GM19023 (cell line): ENCODE measurements at regions not wholly inside any gene's neighbourhood (a gene's known extent, or its start where the extent isn't known, plus 50 kb on each side); places are given as distances from the start of the nearest gene placed in this dataset.
"Not testable (repeated sequence)": the region's sequence is repeated elsewhere in the genome, so short reads cannot be mapped to it uniquely, and the experiment has no call there.

ENCODE experiments used
- ATAC-seq: cut with Tn5 transposase; IDR thresholded peaks from one replicate; pipeline ENCODE4 v1.9.1; 2021; ENCODE audit warnings: mild to moderate bottlenecking, moderate library complexity; ENCODE audit not compliant: unreplicated experiment

DNA sequence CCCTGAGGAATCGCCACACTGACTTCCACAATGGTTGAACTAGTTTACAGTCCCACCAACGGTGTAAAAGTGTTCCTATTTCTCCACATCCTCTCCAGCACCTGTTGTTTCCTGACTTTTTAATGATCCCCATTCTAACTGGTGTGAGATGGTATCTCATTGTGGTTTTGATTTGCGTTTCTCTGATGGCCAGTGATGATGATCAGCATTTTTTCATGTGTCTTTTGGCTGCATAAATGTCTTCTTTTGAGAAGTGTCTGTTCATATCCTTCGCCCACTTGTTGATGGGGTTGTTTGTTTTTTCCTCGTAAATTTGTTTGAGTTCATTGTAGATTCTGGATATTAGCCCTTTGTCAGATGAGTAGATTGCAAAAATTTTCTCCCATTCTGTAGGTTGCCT, 223.5 kb downstream of the MAF start:
- ATAC-seq, result not testable (repeated sequence)

DNA sequence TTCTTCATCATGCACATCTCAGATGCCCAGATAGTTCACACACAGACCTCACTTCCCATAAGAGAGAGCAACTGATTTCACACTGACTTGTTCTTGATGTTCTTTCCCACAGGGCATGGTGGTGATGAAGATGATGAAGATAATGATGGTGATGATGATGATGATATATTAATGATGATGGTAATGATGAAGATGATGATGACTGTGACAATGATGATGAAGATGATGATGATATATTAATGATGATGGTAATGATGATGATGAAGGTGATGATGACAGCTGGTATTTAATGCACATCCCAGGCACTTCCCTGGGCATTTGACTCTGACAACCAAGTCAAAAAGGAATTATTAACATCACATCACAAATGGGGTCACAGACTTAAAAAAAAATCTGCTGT, 225.2 kb downstream of the MAF start:
- no peak for ATAC-seq

- no peak for ATAC-seq
Observed at GRCh38 chr16:79372503-79373184, 227.9 kb downstream of the MAF start.

DNA sequence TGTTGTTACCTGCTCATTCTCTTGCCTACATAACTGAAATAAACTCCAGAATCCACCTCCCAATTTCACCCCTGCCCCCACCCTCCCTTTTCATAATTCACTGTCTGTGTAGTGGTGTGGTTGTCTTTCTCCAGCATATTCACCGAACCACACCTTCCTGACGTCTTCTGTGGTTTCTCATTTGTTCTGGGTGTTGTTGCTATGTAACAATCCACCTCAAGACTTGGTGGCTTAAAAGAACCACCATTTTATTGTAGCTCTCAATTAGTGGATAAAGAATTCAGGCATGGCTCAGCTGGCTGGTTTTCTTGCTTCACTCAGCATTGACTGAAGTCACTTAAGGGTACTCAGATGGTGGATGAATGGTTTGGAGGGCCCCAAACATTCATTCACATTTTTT, 229.8 kb downstream of the MAF start:
- no peak for ATAC-seq

DNA sequence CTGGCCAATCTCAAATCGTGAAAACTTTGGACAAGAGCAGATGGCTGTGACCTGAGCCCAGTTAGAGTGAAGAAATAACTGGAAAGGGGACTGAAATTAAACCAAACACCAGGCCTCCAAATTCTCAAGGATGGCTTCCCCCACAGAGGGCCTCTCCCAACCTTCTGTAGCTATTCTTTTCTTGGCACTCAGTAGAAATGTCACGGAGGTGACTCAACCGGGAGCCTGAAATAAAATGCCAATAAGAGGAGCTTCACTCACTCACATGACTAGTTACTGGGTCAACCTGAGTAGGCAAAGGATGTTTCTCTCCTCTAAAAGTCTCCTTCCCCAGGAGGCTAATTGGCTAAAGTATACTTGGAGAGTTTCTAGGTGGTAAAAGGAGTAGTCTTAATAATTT, 230.7 kb downstream of the MAF start:
- ATAC-seq, result no peak

GRCh38 chr16:79367822-79368221, 232.7 kb downstream of the MAF start:
- no peak for ATAC-seq

DNA sequence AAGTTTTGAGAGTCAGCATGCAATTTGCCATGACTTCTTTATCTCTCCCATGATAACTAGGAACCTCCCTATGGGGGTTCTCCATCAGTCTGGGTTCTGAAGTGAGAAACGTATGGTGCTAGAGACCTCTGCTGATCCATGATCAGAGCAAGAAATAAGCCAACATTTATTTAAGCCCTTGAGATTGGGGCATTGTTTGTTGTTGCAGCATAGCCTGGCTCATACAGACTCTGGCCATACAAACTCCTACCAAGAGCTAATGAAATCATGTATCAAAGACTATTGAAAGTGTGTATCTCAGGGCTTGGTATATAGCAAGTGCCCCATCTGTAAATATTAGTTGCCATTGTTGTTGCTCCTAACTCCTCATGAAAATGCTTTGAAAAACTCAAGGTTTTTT, 233.9 kb downstream of the MAF start:
- no peak for ATAC-seq

DNA sequence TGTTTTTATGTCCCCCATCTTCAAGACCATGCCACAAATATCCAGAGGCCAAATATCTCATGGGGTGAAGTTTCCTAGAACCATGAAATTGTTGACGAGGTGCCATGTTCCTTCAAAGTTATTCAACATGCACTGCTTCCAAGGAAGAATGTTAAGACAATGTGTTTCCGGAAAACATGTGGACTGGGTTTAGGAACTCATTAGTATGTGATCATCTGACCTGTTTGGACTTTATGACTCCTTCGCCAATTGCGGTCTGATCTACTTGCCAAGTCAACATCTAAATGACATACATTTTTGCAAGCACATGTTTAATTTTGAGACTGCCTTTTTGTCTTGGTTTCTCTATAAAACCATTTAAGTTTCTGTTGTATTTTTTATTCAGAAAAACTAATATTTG, 234.8 kb downstream of the MAF start:
- ATAC-seq, result no peak

DNA sequence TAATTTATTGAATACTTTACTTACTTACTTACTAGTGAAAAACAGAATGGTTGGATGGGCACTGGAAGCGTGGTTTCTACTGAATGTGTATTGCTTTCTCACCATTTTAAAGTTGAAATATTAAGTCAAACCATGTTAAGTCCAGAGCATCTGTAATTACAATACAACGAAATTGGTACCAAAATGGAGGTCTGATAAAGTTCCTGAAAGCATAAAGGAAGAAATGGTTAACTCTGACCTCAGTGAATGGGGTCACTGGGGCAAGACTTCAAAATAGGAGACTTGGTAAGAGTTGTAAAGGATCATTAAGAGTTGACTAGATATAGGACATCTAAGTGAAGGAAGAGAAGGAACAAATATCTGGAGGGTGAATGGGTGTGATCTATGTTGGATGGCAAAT, 237.1 kb downstream of the MAF start:
- no peak for ATAC-seq

- no peak for ATAC-seq
Observed at GRCh38 chr16:79363035-79363434, 237.5 kb downstream of the MAF start.

DNA sequence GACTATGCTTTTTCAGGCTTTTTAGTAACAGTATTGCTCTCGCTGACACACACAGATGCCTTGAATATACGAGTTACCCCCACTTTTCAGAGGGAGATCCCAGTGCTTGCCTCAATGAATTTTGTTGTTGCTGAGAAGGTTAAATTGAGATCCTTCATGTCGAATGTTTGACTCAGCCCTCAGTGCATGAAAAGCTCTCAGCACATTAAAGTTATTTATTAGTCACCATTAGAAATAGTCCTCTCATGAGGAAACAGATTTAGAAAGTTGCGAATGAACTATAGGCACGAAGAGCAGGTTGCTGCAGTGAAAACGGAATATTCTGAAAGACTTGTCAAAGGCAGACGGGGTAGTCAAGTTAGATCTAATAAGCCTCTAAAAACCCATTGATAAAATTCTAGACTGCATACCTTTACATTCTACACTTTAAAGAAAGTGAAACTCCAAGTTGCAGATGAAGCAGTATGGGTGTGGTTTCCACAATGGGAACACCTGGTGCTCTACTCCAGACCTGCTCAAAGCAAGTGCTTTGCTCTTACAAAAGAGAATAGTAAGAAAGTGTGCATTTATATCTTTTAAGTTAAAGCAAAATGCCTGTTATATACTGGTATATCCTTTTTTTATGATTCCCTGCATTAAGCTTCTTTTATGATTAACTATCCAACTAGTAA, 238.1 kb downstream of the MAF start:
- ATAC-seq, result no peak

GRCh38 chr16:79361132-79361751, 239.3 kb downstream of the MAF start:
- no peak for ATAC-seq

DNA sequence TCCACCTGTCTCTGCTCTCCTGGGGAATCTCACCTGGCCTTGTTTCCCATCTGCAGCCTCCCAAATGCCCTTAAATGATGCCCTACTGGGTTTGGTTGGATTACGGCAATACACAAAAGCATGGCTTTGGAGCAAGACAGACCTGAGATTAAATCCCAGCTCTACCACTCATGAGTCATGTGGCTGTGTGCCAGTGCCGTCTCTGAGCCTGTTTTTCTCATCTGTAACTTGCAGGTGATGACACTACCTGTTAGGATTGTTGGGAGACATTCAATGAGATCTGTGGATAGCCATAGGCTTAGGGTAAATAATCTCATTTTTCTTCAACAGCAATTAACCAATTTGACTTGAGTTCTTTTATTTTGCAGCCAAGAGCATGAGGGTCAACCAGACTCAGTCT, 240.3 kb downstream of the MAF start:
- ATAC-seq, result no peak

DNA sequence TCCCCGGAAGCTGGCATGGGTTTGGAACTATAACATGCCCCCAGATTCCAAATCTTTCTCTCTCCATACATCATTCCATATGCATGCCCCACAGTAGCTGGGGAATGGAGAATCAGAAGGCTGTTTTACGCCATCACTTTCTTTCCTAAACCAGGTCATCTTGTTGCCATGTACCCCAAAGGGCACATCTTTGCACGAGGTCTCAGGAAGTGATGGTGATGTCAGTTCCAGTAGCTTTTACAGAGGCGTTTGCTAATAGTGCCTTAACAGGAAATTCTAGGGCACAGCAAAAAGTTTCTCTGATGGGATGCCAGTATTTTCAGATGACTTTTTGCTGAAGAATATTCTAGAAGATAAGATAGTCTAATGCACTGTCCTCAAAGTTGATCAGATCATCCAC, 241.5 kb downstream of the MAF start:
- no peak for ATAC-seq

DNA sequence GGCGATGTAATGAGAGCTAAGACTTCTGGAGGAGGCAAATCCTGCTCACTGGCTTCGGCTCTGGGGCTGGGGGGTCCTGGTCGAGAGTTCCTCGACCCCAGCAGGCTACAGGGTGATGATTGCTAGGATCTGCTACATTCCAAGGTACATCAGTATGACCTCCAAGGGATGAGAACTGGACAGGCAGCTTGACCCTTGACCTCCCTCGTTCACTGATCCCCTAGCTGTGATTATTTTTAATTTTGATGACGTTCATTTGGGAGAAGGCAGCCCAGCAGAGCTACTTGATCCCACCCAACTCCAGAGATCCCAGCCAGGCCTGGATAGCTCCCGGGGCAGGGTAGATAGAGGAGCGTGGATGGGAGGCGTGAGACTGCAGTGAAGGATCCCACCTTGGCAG, 242.3 kb downstream of the MAF start:
- ATAC-seq, result no peak

DNA sequence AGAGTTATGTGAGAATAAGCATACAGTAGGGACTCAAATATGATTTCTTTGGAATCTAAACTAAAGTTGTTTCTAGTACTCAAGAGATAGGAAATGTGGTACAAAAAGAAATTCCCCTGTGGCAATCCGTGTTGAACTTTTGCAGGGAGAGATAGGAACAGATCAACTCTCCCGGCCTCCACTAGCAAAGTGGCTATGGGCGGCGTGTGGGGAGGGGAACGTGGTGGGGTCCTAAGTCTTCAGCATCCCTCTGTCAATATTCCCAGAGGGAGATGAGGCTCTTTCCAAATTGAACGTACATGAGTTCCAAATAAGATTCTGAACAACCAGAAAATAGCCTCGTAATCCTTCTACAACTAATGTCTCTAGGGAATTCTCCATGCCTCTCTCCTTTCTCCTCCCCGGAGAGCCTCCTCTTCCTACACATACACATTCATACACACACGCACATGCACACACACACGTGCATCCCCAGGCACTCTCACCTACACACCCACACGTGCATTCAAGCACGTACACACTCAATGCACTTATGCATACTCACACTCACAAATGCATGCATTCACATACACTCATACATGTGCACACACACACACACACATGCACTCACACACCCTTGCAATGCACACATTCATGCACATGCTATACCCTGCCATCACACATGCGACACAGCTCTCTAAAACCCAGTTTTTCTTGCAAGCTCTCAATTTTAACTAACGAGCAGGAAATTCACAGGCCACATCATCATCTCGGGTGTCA, 244.8 kb downstream of the MAF start:
- ATAC-seq, result no peak

- ATAC-seq, result no peak
Observed at GRCh38 chr16:79351927-79352326, 248.6 kb downstream of the MAF start.

GRCh38 chr16:79349803-79350202, 250.7 kb downstream of the MAF start:
- ATAC-seq, result no peak

DNA sequence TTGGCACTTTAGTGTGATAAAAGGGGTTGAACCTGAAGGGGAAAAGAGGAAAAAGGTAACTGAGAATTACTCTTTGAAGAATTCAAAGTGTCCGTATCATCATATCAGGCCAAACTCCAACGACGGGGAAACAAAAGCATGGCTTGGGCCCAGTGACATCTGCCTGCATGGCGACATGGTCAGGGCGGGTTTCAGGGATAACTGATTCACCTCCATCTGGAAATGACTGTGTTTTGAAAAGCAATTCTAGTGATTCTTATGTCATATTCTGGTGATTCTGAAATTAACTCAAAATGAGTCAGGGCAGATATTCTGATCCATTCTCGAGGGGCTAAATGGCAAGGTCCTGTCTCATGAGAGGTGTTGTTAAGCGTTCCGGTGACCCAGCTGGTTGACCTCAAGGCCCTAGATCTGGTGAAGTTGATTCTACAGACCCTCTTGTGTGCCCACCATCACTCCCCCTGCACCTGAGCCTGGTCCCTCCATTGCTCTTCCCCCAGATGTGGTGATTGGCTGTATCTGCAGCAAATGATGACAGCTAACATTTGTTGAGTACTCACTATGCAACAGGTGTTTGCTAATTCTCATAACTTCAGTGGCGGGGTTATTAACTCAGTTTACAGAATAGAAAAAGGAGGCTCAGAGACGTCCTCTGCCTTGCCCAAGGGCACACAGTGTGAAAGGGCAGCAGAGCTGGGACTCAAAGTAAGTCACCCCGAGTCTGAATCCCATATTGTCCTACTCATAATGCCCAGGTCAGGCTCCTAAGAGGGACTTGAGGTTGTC, 251.8 kb downstream of the MAF start:
- ATAC-seq, result no peak

GRCh38 chr16:79347277-79347676, 253.3 kb downstream of the MAF start:
- ATAC-seq, result no peak

GRCh38 chr16:79339863-79340262, 260.7 kb downstream of the MAF start:
- no peak for ATAC-seq
